Endothelial cell (in vitro differentiated cells): ENCODE measurements at regions not wholly inside any gene's neighbourhood (a gene's known extent, or its start where the extent isn't known, plus 50 kb on each side); places are given as distances from the start of the nearest gene placed in this dataset.

Experiments used
- DNase-seq: peaks from one replicate; pipeline ENCODE4 v3.0.0; 2021; ENCODE audit warnings: low spot score
- H3K27ac Mint-ChIP-seq: one replicate; pipeline ENCODE4 v1.8.0; 2021; ENCODE audit warnings: mixed read lengths, inconsistent platforms; ENCODE audit not compliant: unreplicated experiment
- H3K27me3 Mint-ChIP-seq: one replicate; pipeline ENCODE4 v1.8.0; 2021; ENCODE audit warnings: mild to moderate bottlenecking, moderate library complexity, mixed read lengths, inconsistent platforms; ENCODE audit not compliant: unreplicated experiment
- H3K36me3 Mint-ChIP-seq: one replicate; pipeline ENCODE4 v1.8.0; 2021; ENCODE audit warnings: mild to moderate bottlenecking, low read depth, mixed read lengths, inconsistent platforms; ENCODE audit not compliant: unreplicated experiment
- H3K4me1 Mint-ChIP-seq: one replicate; pipeline ENCODE4 v1.8.0; 2021; ENCODE audit warnings: mild to moderate bottlenecking, mixed read lengths, inconsistent platforms; ENCODE audit not compliant: unreplicated experiment
- H3K4me3 Mint-ChIP-seq: one replicate; pipeline ENCODE4 v1.8.0; 2021; ENCODE audit warnings: mild to moderate bottlenecking, mixed read lengths, inconsistent platforms; ENCODE audit not compliant: unreplicated experiment
- H3K9me3 Mint-ChIP-seq: one replicate; pipeline ENCODE4 v1.8.0; 2021; ENCODE audit warnings: mixed read lengths, inconsistent platforms; ENCODE audit not compliant: unreplicated experiment
- TF ChIP-seq, protein P1 (sequence below): fragments of 200-600 bp; sonication (generic); IDR thresholded peaks from one replicate; pipeline ENCODE4 v1.5.0; 2021; ENCODE audit warnings: antibody characterized with exemption; ENCODE audit not compliant: unreplicated experiment

DNA sequence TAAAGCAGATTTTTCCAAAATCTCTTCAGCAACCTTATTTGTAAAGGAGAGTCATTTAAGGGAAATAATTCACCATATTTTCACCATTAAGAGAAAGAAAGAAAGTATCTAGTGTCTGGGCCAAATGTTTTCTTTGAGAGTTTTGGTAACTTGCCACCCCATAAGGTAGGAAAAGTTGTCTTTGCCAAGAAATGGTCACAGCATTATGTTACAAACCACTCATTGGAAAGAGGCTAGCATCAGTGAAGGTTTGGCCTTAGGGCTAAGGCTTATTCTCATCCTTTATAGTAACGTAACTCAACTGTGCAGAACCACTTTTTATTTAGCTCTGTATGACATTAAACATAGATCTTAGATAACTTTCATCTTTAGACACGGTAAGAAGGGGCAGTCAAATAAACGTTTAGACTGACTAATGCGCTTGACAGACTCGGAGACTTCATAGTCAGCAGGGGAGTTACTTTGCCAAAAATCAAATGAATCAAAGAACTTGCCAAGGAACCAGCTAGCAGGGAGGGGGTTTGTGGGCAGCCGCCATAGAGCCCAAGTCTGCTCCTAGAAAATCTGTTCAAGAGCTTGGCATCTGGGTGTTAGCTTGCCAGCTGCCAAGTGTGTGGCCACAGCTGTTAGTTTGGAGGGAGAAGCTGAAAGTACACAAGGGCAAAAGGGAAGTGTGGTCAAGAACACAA lies 182.8 kb upstream of the GRID2 start:
- Mint-ChIP-seq H3K4me3 (no peak overlapping the region), H3K27ac (no peak overlapping the region), H3K4me1 (no peaks in the 10 kb centered on the region), H3K36me3 (no peaks in the 10 kb centered on the region), H3K9me3 (no peaks in the 10 kb centered on the region), H3K27me3 (peaks cover 2% of the 10 kb centered on the region)
- no peak for DNase-seq
- TF ChIP-seq, protein P1, sequence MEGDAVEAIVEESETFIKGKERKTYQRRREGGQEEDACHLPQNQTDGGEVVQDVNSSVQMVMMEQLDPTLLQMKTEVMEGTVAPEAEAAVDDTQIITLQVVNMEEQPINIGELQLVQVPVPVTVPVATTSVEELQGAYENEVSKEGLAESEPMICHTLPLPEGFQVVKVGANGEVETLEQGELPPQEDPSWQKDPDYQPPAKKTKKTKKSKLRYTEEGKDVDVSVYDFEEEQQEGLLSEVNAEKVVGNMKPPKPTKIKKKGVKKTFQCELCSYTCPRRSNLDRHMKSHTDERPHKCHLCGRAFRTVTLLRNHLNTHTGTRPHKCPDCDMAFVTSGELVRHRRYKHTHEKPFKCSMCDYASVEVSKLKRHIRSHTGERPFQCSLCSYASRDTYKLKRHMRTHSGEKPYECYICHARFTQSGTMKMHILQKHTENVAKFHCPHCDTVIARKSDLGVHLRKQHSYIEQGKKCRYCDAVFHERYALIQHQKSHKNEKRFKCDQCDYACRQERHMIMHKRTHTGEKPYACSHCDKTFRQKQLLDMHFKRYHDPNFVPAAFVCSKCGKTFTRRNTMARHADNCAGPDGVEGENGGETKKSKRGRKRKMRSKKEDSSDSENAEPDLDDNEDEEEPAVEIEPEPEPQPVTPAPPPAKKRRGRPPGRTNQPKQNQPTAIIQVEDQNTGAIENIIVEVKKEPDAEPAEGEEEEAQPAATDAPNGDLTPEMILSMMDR: no peak

GRCh38 chr4:92122911-92123310 lies 180.9 kb upstream of the GRID2 start:
- H3K4me3 Mint-ChIP-seq: no peak overlapping the region
- H3K36me3 Mint-ChIP-seq: no peaks in the 10 kb centered on the region

DNA sequence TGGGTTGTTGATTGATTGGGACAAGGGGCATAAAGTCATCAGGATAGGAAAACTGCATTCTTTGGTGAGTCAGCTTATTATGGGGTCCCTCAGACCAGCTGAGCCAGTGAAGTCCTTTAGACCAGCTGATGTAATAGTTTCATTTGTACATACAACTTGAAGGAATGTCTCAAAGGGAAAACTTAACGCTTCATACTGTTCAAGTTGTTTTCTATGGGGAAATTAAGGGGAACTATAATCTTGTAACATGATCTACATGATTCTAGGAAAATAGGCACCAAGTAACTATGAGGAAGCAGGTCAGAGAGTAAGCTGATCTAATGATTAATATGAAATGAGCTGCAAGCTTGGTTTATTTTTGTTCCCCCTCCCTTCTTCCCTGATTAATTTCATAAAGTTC lies 175.1 kb upstream of the GRID2 start:
- TF ChIP-seq, protein P1: no peak
- Mint-ChIP-seq H3K36me3 (no peaks in the 10 kb centered on the region), H3K27me3 (no peaks in the 10 kb centered on the region), H3K4me3 (no peak overlapping the region), H3K9me3 (no peaks in the 10 kb centered on the region), H3K4me1 (no peaks in the 10 kb centered on the region), H3K27ac (no peak overlapping the region)
- no peak for DNase-seq

More at GRCh38 chr4:92122911-92123310, 180.9 kb upstream of the GRID2 start:
- Mint-ChIP-seq H3K27ac (no peak overlapping the region), H3K9me3 (no peaks in the 10 kb centered on the region), H3K27me3 (peaks cover 2% of the 10 kb centered on the region), H3K4me1 (no peaks in the 10 kb centered on the region)
- DNase-seq: no peak
- TF ChIP-seq, protein P1: no peak

DNA sequence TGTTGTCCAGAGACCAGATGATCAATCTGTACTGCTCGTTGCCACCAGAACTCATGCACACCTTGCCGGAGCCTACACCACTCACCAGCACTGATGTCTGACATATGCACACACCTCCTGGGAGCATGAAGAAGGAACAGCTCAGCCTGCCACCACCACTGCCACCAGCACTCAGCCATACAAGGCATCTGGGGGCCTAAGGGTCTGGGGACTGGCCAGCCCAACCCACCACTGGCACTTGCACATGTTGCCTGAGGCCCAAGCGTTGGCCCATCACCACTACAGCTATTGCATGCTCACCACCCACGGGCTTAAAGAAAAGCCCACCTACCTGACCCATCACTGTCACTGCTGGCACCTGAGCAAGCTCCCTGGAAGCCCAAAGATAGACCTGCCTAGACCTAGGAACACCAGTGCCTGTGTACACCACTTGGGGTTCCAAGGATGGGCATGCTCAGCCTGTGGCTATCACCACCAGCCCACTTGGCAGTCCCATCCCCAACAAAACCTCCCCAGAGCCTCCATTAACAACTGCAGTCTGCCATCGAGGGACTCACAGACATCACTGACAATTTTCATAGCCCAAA lies 174.3 kb upstream of the GRID2 start:
- Mint-ChIP-seq H3K27ac (no peak overlapping the region), H3K27me3 (no peaks in the 10 kb centered on the region), H3K4me3 (no peak overlapping the region), H3K9me3 (no peaks in the 10 kb centered on the region), H3K4me1 (no peaks in the 10 kb centered on the region), H3K36me3 (no peaks in the 10 kb centered on the region)
- no peak for DNase-seq
- TF ChIP-seq, protein P1: no peak

DNA sequence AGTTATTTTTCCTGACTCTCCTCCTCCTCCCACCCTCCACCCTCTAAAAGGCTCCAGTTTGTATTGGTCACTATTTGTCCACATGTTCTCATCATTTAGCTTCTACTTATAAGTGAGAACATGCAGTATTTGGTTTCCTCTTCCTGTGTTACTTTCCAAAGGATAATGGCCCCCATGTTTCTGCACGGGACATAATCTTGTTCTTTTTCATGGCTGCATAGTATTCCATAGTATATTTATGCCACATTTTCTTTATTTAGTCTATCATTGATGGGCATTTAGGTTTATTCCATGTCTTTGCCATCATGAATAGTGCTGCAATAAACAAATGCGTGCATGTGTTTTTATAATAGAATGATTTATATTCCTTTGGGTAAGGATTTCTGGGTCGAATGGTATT lies 167.3 kb upstream of the GRID2 start:
- H3K27me3 Mint-ChIP-seq: no peaks in the 10 kb centered on the region
- H3K36me3 Mint-ChIP-seq: no peaks in the 10 kb centered on the region
- DNase-seq: no peak
- TF ChIP-seq, protein P1: no peak
- no peak overlapping the region for H3K4me3 Mint-ChIP-seq
- no peaks in the 10 kb centered on the region for H3K9me3 Mint-ChIP-seq
- no peak overlapping the region for H3K27ac Mint-ChIP-seq
- no peaks in the 10 kb centered on the region for H3K4me1 Mint-ChIP-seq
